ENCODE measurements at regions not wholly inside any gene's neighbourhood (a gene's known extent, or its start where the extent isn't known, plus 50 kb on each side); places are given as distances from the start of the nearest gene placed in this dataset.

GRCh38 chr7:27424231-27424630, 181.6 kb downstream of the EVX1 start:
- no TSS peak for BruUV-seq (replicated peaks)
- H3K4me1 ChIP-seq (ENCODE audit: control insufficient read depth in 1 of 2, insufficient read depth in 2 of 2, low read length in 2 of 2) = peaks cover 5 to 9% of the 10 kb centered on the region in 2 experiments
- no peak for TF ChIP-seq EZH2phosphoT487 (IDR thresholded peaks at IDR 0.05; ENCODE audit: borderline replicate concordance)
- TF ChIP-seq CTCF (IDR thresholded peaks at IDR 0.05 in 2 of 3, conservative IDR thresholded peaks at IDR 0.05 in 1 of 3; ENCODE audit: borderline replicate concordance in 1 of 3, insufficient read depth in 1 of 3, low read depth in 2 of 3, low read length in 2 of 3) = no peak
- no peak for TF ChIP-seq SP1 (IDR thresholded peaks at IDR 0.05; ENCODE audit: low read depth)
- TF ChIP-seq JUND (IDR thresholded peaks at IDR 0.05) = no peak
- no peak for TF ChIP-seq EGR1 (IDR thresholded peaks at IDR 0.05; ENCODE audit: low read depth)
- TF ChIP-seq ZBTB33 (IDR thresholded peaks at IDR 0.05; ENCODE audit: extremely low read depth, insufficient replicate concordance, low read length) = no peak
- TF ChIP-seq REST (IDR thresholded peaks at IDR 0.05; ENCODE audit: low read depth) = no peak
- TF ChIP-seq ELF1 (IDR thresholded peaks at IDR 0.05; ENCODE audit: borderline replicate concordance, low read depth) = no peak
- TF ChIP-seq POLR2AphosphoS5 (IDR thresholded peaks at IDR 0.05; ENCODE audit: low read depth, low read length) = no peak
- TF ChIP-seq SIN3A (IDR thresholded peaks at IDR 0.05; ENCODE audit: low read depth) = no peak
- TF ChIP-seq RAD21 (IDR thresholded peaks at IDR 0.05; ENCODE audit: low read depth) = no peak
- TF ChIP-seq EZH2 (IDR thresholded peaks at IDR 0.05) = no peak
- TF ChIP-seq ZFX (IDR thresholded peaks at IDR 0.05) = no peak
- TF ChIP-seq ATF3 (IDR thresholded peaks at IDR 0.05) = no peak
- no peak for TF ChIP-seq CEBPB (IDR thresholded peaks at IDR 0.05; ENCODE audit: low read depth)
- TF ChIP-seq CBX3 (IDR thresholded peaks at IDR 0.05; ENCODE audit: low read depth) = no peak
- TF ChIP-seq MAX (IDR thresholded peaks at IDR 0.05) = no peak
- no peak overlapping the region for H3K9ac ChIP-seq (ENCODE audit: low read length)
- POLR2A ChIA-PET = no interaction called here
- H3K9me2 ChIP-seq (ENCODE audit: insufficient read depth) = no peaks in the 10 kb centered on the region
- H3K9me3 ChIP-seq (ENCODE audit: control insufficient read depth in 1 of 2, insufficient read depth in 1 of 2, low read depth in 1 of 2, low read length in 2 of 2) = no peaks in the 10 kb centered on the region
- RAD21 ChIA-PET (ENCODE audit: low non-redundant PET in 1 of 2, low total read pairs in 2 of 2, uncharacterized antibody in 2 of 2, unreplicated experiment in 2 of 2) = no interaction called here
- H4K20me1 ChIP-seq (ENCODE audit: insufficient read depth) = no peaks in the 10 kb centered on the region
- CTCF ChIA-PET = no interaction called here
- no peak overlapping the region for H3K4me3 ChIP-seq (replicated peaks in 1 of 2; ENCODE audit: low read depth in 1 of 2, low read length in 2 of 2)
- intact Hi-C loops (cut with micrococcal nuclease) = no loop called here
- H3K36me3 ChIP-seq (ENCODE audit: control insufficient read depth in 1 of 2, insufficient read depth in 2 of 2, low read length in 2 of 2) = no peaks in the 10 kb centered on the region
- no peak overlapping the region for H3K4me2 ChIP-seq (ENCODE audit: low read length)
- DNase-seq (ENCODE audit: low read depth, low spot score) = no peak
- no peaks in the 10 kb centered on the region for H3K79me2 ChIP-seq (ENCODE audit: insufficient read depth, low read length)
- H3K27me3 ChIP-seq (ENCODE audit: insufficient read depth, low read length) = no peaks in the 10 kb centered on the region
- H2AFZ ChIP-seq (ENCODE audit: low read depth, low read length, poor library complexity, severe bottlenecking) = no peak overlapping the region
- ATAC-seq = no peak
- no peak overlapping the region for H3K27ac ChIP-seq (ENCODE audit: low read depth, low read length)
